Right lobe of liver (tissue), 6 donors: ENCODE measurements at regions not wholly inside any gene's neighbourhood (a gene's known extent, or its start where the extent isn't known, plus 50 kb on each side); places are given as distances from the start of the nearest gene placed in this dataset.

Experiments
- ATAC-seq, 4 donors: fragments of 200-7000 bp; cut with Tn5 transposase; one replicate each; pipeline ENCODE4 v1.9.1; 2020; ENCODE audit warnings: mild to moderate bottlenecking in 4 of 4, moderate library complexity in 4 of 4
- DNase-seq, 3 donors: peaks; one replicate each; pipeline ENCODE4 v3.0.0-alpha.2; 2020
- H3K27ac ChIP-seq, 3 donors: fragments of 200-600 bp; one replicate each; pipeline ENCODE4 v1.8.0; 2022
- H3K27me3 ChIP-seq, 2 donors: fragments of 200-600 bp; one replicate each; pipeline ENCODE4 v1.8.0; 2022
- H3K36me3 ChIP-seq, 4 donors: fragments of 200-600 bp; sonication (generic) in 1 of 4; one replicate each; pipeline versions ENCODE4 v1.5.1 to v1.8.0; 2017 to 2022; ENCODE audit warnings: control low read depth in 1 of 4
- H3K4me1 ChIP-seq, 4 donors: fragments of 200-600 bp; sonication (generic) in 1 of 4; one replicate each; pipeline versions ENCODE4 v1.5.1 to v1.8.0; 2017 to 2022; ENCODE audit warnings: control low read depth in 1 of 4
- H3K4me3 ChIP-seq, 3 donors: fragments of 200-600 bp; one replicate each; pipeline ENCODE4 v1.8.0; 2022
- H3K9me3 ChIP-seq, 4 donors: fragments of 200-600 bp; sonication (generic) in 1 of 4; one replicate each; pipeline versions ENCODE4 v1.5.1 to v1.8.0; 2017 to 2022; ENCODE audit warnings: control low read depth in 1 of 4
- CTCF ChIP-seq, 4 donors: fragments of 200-600 bp in 3 of 4; fragments of 450-650 bp in 1 of 4; IDR thresholded peaks; one replicate each; pipeline versions ENCODE4 v1.5.1 to v1.8.0; 2016 to 2022; ENCODE audit warnings: antibody characterized with exemption in 4 of 4, mild to moderate bottlenecking in 2 of 4
- POLR2A ChIP-seq: fragments of 450-650 bp; IDR thresholded peaks from one replicate; pipeline ENCODE4 v1.6.1; 2017; ENCODE audit warnings: antibody characterized with exemption, mild to moderate bottlenecking
- WGBS: methylation state at CpG from one replicate; pipeline ENCODE4 v1.1.6; 2018; ENCODE audit warnings: low coverage, low lambda C conversion rate; ENCODE audit not compliant: insufficient coverage; ENCODE audit errors: missing lambda C conversion rate; 5-methylcytosine and 5-hydroxymethylcytosine counted together
- intact Hi-C, 2 donors: fragments of 100-400 bp; cut with DNase I; formaldehyde crosslinking; loops; one replicate each; pipeline versions ENCODE4 v1.11.2 to v1.14.1; 2022
- donor health status: DM: no; HTN: yes; CAD: no.
- donor health status: DM: no; HTN: no; CAD: no.
- donor health status: DM: no; HTN: no; CAD: no.
- donor health status: DM: no; HTN: yes; CAD: no.
- donor health status: DM: no; HTN: yes; CAD: no.

- no peaks in the 10 kb centered on the region for H3K27me3 ChIP-seq
Measured at GRCh38 chr2:65991381-65992197, 443.3 kb upstream of the MEIS1 start.

GRCh38 chr2:65985986-65986385 lies 448.9 kb upstream of the MEIS1 start:
- no peak for DNase-seq
- no peaks in the 10 kb centered on the region for H3K9me3 ChIP-seq
- no peaks in the 10 kb centered on the region for H3K36me3 ChIP-seq
- TF ChIP-seq CTCF (IDR thresholded peaks at IDR 0.05) (no peak), POLR2A (no peak)
- H3K27ac ChIP-seq, result no peak overlapping the region
- ATAC-seq, result no peak
- H3K4me3 ChIP-seq, result no peak overlapping the region
- intact Hi-C loops, result no loop called here
- H3K27me3 ChIP-seq, result no peaks in the 10 kb centered on the region
- no peaks in the 10 kb centered on the region for H3K4me1 ChIP-seq

More at GRCh38 chr2:65991381-65992197, 443.3 kb upstream of the MEIS1 start:
- Histone ChIP-seq H3K36me3 (no peaks in the 10 kb centered on the region), H3K27ac (no peak overlapping the region), H3K4me1 (no peaks in the 10 kb centered on the region), H3K4me3 (no peak overlapping the region), H3K9me3 (no peaks in the 10 kb centered on the region)
- TF ChIP-seq CTCF (IDR thresholded peaks at IDR 0.05) (no peak), POLR2A (no peak)
- intact Hi-C loops, result no loop called here
- ATAC-seq (no peak), DNase-seq (no peak)
- 48% methylated on average over 7 of the region's 9 CpGs for WGBS

- H3K36me3 ChIP-seq, result no peaks in the 10 kb centered on the region
- no peaks in the 10 kb centered on the region for H3K27me3 ChIP-seq
- ATAC-seq (no peak), DNase-seq (no peak)
- TF ChIP-seq POLR2A (no peak), CTCF (IDR thresholded peaks at IDR 0.05) (no peak)
- H3K9me3 ChIP-seq, result no peaks in the 10 kb centered on the region
- WGBS, result 58% methylated on average over 1 of the region's 1 CpG
- H3K27ac ChIP-seq, result no peak overlapping the region
- intact Hi-C loops, result no loop called here
- H3K4me1 ChIP-seq, result no peaks in the 10 kb centered on the region
- no peak overlapping the region for H3K4me3 ChIP-seq
Measured at GRCh38 chr2:65980531-65980930, 454.4 kb upstream of the MEIS1 start.

- no peaks in the 10 kb centered on the region for H3K27me3 ChIP-seq
- no peaks in the 10 kb centered on the region for H3K9me3 ChIP-seq
- H3K4me3 ChIP-seq, result no peak overlapping the region
- 82% methylated on average over 7 of the region's 7 CpGs for WGBS
- ATAC-seq (no peak), DNase-seq (no peak)
- no peak overlapping the region for H3K27ac ChIP-seq
- H3K36me3 ChIP-seq, result no peaks in the 10 kb centered on the region
- intact Hi-C loops, result no loop called here
- TF ChIP-seq POLR2A, result no peak
- no peak for TF ChIP-seq CTCF (IDR thresholded peaks at IDR 0.05)
- H3K4me1 ChIP-seq, result no peaks in the 10 kb centered on the region
Measured at GRCh38 chr2:65979446-65979845, 455.5 kb upstream of the MEIS1 start.
